ENCODE measurements at regions not wholly inside any gene's neighbourhood (a gene's known extent, or its start where the extent isn't known, plus 50 kb on each side); places are given as distances from the start of the nearest gene placed in this dataset.

GRCh38 chr9:13437866-13438265 lies 158.4 kb upstream of the MPDZ start:
- TF ChIP-seq ZNF658 (tag by site-specific recombination; IDR thresholded peaks at IDR 0.05) (no peak), CTCF (tag by site-specific recombination; IDR thresholded peaks at IDR 0.05) (no peak), ZNF670 (tag by site-specific recombination; IDR thresholded peaks at IDR 0.05; ENCODE audit: low read depth) (no peak)

All from HEK293 (cell line).